ENCODE measurements at regions not wholly inside any gene's neighbourhood (a gene's known extent, or its start where the extent isn't known, plus 50 kb on each side); places are given as distances from the start of the nearest gene placed in this dataset.

DNA sequence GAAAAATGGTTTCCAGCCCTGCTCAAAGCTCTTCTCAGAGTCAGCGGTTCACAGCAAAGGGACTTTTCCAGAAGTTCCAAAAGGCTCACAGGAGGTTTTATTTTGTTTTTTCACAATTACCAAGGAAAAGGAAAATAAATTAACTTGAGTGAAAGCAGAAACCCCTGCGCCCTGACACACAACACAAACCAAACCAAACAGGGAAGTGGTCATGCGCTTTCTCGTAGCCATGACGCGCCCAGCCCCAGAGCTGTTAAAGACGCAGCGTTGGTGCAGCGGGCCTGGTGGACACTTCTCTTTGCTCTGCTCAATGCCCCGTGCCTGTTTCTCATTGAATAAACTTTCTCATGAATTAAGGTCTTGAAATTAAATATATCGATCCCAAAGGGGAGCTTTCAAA, 134.4 kb upstream of the LYZL2 start:
- TF ChIP-seq, protein P1, sequence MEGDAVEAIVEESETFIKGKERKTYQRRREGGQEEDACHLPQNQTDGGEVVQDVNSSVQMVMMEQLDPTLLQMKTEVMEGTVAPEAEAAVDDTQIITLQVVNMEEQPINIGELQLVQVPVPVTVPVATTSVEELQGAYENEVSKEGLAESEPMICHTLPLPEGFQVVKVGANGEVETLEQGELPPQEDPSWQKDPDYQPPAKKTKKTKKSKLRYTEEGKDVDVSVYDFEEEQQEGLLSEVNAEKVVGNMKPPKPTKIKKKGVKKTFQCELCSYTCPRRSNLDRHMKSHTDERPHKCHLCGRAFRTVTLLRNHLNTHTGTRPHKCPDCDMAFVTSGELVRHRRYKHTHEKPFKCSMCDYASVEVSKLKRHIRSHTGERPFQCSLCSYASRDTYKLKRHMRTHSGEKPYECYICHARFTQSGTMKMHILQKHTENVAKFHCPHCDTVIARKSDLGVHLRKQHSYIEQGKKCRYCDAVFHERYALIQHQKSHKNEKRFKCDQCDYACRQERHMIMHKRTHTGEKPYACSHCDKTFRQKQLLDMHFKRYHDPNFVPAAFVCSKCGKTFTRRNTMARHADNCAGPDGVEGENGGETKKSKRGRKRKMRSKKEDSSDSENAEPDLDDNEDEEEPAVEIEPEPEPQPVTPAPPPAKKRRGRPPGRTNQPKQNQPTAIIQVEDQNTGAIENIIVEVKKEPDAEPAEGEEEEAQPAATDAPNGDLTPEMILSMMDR (IDR thresholded peaks at IDR 0.05) = no peak
- no peak for TF ChIP-seq POLR2A (IDR thresholded peaks at IDR 0.05)

Measured in Peyer's patch (tissue), 4 donors.